Right lobe of liver (tissue), 6 donors: ENCODE measurements at regions not wholly inside any gene's neighbourhood (a gene's known extent, or its start where the extent isn't known, plus 50 kb on each side); places are given as distances from the start of the nearest gene placed in this dataset.
"Not testable (repeated sequence)": the region's sequence is repeated elsewhere in the genome, so short reads cannot be mapped to it uniquely, and the experiment has no call there.

Experiments
- ATAC-seq, 4 donors: fragments of 200-7000 bp; cut with Tn5 transposase; one replicate each; pipeline ENCODE4 v1.9.1; 2020; ENCODE audit warnings: mild to moderate bottlenecking in 4 of 4, moderate library complexity in 4 of 4
- DNase-seq, 3 donors: peaks; one replicate each; pipeline ENCODE4 v3.0.0-alpha.2; 2020
- H3K27ac ChIP-seq, 3 donors: fragments of 200-600 bp; one replicate each; pipeline ENCODE4 v1.8.0; 2022
- H3K27me3 ChIP-seq, 2 donors: fragments of 200-600 bp; one replicate each; pipeline ENCODE4 v1.8.0; 2022
- H3K36me3 ChIP-seq, 4 donors: fragments of 200-600 bp; sonication (generic) in 1 of 4; one replicate each; pipeline versions ENCODE4 v1.5.1 to v1.8.0; 2017 to 2022; ENCODE audit warnings: control low read depth in 1 of 4
- H3K4me1 ChIP-seq, 4 donors: fragments of 200-600 bp; sonication (generic) in 1 of 4; one replicate each; pipeline versions ENCODE4 v1.5.1 to v1.8.0; 2017 to 2022; ENCODE audit warnings: control low read depth in 1 of 4
- H3K4me3 ChIP-seq, 3 donors: fragments of 200-600 bp; one replicate each; pipeline ENCODE4 v1.8.0; 2022
- H3K9me3 ChIP-seq, 4 donors: fragments of 200-600 bp; sonication (generic) in 1 of 4; one replicate each; pipeline versions ENCODE4 v1.5.1 to v1.8.0; 2017 to 2022; ENCODE audit warnings: control low read depth in 1 of 4
- WGBS: methylation state at CpG from one replicate; pipeline ENCODE4 v1.1.6; 2018; ENCODE audit warnings: low coverage, low lambda C conversion rate; ENCODE audit not compliant: insufficient coverage; ENCODE audit errors: missing lambda C conversion rate; 5-methylcytosine and 5-hydroxymethylcytosine counted together
- intact Hi-C, 2 donors: fragments of 100-400 bp; cut with DNase I; formaldehyde crosslinking; loops; one replicate each; pipeline versions ENCODE4 v1.11.2 to v1.14.1; 2022
- small RNA-seq, 2 experiments: library from RNA; depleted of rRNA; stranded (forward); fragments of <200 nt; gene quantifications; one replicate each; pipeline ENCODE3, GENCODE V24; 2016
- TF ChIP-seq, protein P1 (sequence below), 4 donors: fragments of 200-600 bp in 3 of 4; fragments of 450-650 bp in 1 of 4; IDR thresholded peaks; one replicate each; pipeline versions ENCODE4 v1.5.1 to v1.8.0; 2016 to 2022; ENCODE audit warnings: antibody characterized with exemption in 4 of 4, mild to moderate bottlenecking in 2 of 4
- donor health status: DM: no; HTN: yes; CAD: no.
- donor health status: DM: no; HTN: no; CAD: no.
- donor health status: DM: no; HTN: no; CAD: no.
- donor health status: DM: no; HTN: yes; CAD: no.
- donor health status: DM: no; HTN: yes; CAD: no.

DNA sequence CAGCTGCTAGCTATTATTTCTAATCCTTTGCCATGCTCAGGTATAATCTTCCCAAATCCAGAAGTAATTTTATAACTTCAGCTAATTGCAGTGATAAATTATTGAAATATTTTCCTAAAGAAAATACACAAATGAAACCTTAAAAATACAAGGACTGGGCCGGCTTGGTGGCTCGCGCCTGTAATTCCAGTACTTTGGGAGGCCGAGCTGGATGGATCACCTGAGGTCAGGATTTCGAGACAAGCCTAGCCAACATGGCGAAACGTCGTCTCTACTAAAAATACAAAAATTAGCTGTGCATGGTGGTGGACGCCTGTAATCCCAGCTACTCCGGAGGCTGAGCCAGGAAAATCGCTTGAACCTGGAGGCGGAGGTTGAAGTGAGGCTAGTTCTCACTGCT is 609.2 kb upstream of the POTED start:
- ATAC-seq, H3K27me3 ChIP-seq, H3K36me3 ChIP-seq, H3K4me3 ChIP-seq, H3K9me3 ChIP-seq, H3K27ac ChIP-seq, intact Hi-C loops, DNase-seq, H3K4me1 ChIP-seq: not testable (repeated sequence)
- 76% methylated on average over 12 of the region's 12 CpGs for WGBS

DNA sequence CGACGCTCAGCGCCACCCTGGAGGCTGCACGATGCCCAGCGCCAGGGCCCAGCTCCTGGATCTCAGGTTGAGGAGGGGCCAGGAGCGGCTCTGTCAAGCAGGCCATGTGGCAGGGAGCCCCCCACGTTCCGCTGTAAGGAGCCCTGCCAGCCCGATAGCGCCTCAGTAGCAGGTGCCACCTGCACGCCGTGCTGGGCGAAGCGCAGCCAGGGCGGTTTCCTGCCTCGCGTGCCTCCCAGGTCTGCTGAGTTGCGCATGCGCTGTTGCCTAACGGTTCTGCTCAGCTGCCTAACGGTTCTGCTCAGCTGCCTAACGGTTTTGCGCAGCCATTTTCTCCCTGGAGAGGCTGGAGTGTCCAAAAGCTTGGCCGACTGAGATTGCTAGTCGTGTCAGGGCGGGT is 571.9 kb upstream of the POTED start:
- H3K27me3 ChIP-seq, H3K36me3 ChIP-seq, intact Hi-C loops, DNase-seq, H3K27ac ChIP-seq, H3K4me1 ChIP-seq, ATAC-seq, H3K4me3 ChIP-seq, H3K9me3 ChIP-seq: not testable (repeated sequence)
- WGBS, result no CpG with 5 or more reads among the region's 26 CpGs

DNA sequence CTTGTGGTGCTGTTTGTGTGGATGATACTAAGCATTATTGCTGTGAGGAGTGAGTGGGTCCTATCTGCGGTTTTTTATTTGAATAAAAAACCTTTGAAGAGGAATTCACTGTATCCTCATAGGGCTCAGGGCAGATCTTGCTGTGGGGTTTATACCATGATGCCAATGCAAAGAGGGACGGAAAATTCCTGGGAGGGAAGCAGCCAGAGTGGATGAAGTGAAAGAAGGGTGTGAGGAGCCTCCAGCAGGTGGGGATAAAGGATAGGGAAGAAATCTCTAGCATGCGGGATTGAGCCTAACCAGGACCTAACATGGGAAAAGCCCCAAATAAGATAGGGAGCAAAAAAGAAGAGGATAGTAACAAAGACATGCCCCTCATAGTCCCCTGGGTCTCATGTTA is 556.8 kb upstream of the POTED start:
- intact Hi-C loops, result not testable (repeated sequence)

More for the DNA sequence above, 556.8 kb upstream of the POTED start:
- not testable (repeated sequence) for H3K36me3 ChIP-seq, ATAC-seq, H3K4me3 ChIP-seq, H3K27ac ChIP-seq, DNase-seq, H3K9me3 ChIP-seq, H3K27me3 ChIP-seq, H3K4me1 ChIP-seq
- 25% methylated on average over 2 of the region's 3 CpGs for WGBS
- TF ChIP-seq, protein P1, sequence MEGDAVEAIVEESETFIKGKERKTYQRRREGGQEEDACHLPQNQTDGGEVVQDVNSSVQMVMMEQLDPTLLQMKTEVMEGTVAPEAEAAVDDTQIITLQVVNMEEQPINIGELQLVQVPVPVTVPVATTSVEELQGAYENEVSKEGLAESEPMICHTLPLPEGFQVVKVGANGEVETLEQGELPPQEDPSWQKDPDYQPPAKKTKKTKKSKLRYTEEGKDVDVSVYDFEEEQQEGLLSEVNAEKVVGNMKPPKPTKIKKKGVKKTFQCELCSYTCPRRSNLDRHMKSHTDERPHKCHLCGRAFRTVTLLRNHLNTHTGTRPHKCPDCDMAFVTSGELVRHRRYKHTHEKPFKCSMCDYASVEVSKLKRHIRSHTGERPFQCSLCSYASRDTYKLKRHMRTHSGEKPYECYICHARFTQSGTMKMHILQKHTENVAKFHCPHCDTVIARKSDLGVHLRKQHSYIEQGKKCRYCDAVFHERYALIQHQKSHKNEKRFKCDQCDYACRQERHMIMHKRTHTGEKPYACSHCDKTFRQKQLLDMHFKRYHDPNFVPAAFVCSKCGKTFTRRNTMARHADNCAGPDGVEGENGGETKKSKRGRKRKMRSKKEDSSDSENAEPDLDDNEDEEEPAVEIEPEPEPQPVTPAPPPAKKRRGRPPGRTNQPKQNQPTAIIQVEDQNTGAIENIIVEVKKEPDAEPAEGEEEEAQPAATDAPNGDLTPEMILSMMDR (IDR thresholded peaks at IDR 0.05), result peak; percentile 18 to 38 (median 28)

Small RNA genes in the stretch of these regions (small RNA-seq; reads per million reads assigned to genes)
- gene RNU6-614P, result 0 reads per million in 2 experiments
